HL-60/S4 treated with phorbol 12-myristate 13-acetate at 8.2 ng/mL for 4 days and 3 days (cell line): ENCODE measurements at regions not wholly inside any gene's neighbourhood (a gene's known extent, or its start where the extent isn't known, plus 50 kb on each side); places are given as distances from the start of the nearest gene placed in this dataset.

Experiments used
- in situ Hi-C: fragments of 300-500 bp; cut with MboI; formaldehyde crosslinking; loops from 2 replicates; pipeline ENCODE4 v1.15.0; 2022; ENCODE audit warnings: low sequenced_read_pairs

DNA sequence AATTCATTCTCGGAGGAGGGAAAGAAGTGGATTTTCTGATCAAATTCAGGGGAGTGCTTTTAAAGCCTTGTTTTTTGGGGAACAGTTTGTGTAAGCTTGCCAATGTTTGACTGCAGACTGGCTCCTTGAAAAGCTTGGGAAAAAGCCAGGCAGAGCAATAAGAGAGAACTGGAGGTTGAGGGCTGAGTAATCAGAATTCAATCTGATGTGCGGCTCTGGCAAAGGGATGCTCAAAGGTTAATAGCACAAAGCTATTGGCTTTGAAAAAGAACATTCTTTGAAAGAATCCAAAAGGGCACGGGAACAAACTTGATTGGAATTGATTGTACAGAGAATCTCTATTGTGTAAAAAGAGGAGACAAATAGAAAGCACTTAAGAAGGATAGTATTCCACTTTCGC, 279.3 kb downstream of the YTHDC2 start:
- in situ Hi-C loops, result no loop called here

DNA sequence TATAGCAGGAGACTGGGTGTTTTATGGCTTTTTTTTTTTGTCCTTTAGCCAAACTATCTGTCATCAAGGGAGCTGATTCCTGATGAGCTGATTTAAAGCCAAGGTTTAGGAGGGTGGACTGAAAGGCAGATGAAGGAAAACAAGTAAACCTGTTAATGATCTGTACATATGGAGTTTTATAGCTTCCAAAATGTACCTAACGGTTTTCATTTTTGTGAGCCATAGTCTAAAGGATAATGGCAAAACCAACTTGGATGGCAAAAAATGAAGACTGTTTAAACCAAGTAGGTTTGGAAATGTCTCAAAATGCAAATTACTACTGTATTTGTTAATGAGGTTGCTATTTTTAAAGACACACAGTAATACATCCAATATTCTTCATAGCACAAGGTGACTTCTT, 281.5 kb downstream of the YTHDC2 start:
- in situ Hi-C loops, result no loop called here

DNA sequence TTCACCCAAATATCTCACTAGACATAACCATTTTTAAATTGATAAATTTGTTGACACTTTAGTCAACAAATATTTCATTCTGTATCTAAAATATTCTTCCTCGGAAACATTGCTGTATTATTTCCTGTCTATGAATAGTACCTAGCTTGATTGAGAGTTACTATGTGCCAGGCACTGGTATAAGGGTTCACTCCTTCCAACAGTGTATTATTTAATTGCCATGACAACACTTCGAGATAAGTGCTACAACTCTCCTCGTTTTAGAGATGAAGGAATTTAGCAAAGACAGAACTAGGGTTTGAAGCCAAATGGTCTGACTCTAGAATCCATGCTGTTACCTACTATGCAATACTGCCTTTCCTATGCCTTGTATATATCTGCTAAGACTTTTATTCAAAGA, 287.2 kb downstream of the YTHDC2 start:
- in situ Hi-C loops, result no loop called here

DNA sequence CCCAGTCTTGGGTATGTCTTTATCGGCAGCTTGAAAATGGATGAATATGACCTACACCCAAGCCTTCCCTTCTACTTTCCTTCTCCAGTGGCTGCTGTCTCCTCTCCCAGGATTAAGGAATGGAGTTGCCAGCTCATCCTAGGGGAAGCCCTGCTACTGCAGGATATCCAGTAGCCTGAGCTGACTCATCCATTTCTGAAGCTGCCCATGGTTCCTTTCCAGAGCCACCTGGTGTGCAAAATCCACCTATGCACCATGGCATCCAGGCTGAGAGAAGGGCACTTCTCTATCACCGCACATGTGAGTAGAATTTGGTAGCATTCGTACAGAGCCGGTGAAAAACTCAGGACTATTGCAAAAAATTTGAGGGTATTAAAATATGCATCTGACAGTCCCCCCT, 290.8 kb downstream of the YTHDC2 start:
- in situ Hi-C loops, result no loop called here

DNA sequence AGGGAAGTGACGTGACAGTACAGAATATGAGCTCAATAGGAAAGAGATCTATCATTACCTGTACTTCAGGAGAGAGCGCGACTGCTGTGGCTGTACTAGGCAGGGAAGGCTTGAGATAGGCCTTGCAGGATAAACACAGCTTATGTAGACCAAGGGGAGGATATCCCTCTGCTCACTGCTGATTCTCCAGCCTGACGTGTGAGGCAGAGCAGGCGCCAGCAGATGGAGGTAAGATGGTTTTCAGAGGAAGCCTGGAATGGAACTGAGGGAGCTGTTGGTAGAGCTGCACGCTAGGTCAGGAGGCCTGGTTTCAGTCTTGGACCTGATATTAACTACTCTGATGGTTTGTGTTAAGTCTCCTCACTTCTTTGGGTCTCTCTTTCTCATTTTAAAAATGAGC, 291.4 kb downstream of the YTHDC2 start:
- in situ Hi-C loops, result no loop called here

DNA sequence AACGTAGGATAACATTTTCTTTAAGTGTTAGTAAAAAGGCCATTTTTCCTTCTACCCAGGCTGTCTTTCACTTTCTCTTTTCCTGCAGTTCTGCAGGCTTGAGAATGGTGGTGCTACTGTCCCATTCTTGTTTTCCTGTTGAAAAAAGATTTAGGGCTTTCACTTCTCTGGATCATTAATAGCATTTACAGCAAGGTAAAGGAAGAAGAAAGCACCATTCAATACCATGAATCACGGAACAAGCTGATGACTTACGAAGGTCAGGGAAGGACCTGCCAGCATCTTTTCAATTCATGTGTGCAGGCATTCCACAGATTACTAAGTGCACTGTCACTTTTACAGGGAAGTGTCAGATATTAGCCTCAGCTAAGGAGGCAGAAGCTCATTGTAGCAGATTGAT, 292.8 kb downstream of the YTHDC2 start:
- in situ Hi-C loops, result no loop called here

DNA sequence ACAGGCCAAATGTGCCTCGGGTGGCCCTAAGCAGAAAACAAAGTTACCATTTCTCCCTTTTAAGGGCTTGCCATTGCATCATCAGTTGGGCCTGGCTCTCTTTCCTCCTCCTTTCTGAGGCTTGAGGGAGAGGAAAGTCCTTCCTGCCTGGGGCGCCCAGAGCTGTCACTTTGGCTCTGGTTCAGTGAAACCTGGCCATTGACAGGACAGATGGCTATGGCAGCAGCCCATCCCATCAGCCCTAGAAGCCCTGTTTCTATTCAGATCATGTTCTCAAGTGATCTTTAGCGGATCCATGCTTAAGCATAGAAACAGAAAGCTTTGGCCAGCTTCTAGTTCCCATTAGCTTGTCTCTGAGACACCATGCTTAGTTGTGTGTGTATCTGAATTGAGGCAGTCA, 293.4 kb downstream of the YTHDC2 start:
- in situ Hi-C loops, result no loop called here

DNA sequence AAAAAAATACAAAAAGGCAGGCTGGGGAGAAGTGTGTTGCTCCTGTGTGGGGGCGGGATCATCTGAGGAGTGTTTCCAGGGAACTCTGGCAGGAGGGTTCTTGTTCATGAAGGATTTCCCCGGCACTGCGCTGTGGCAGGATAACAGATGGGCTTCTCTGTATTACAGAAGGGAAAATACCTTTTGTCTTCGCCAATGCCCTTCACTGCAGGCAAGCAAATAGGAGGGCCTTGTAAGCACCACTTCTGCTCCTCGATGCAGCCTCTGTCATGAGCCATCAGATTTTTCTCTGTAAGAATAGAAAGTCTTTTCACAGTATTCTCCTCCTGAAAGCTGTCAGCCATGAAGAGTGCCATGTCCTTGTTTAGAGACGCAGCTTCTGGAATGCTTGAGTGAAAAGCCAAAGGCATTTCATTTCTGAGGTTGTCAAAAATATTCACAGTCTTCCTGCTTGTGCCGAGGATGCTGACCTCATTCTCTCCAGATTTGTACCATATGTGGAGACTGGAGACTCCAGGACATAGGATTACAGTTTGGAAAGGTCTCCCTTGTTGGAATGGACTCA, 294.0 kb downstream of the YTHDC2 start:
- in situ Hi-C loops, result no loop called here

DNA sequence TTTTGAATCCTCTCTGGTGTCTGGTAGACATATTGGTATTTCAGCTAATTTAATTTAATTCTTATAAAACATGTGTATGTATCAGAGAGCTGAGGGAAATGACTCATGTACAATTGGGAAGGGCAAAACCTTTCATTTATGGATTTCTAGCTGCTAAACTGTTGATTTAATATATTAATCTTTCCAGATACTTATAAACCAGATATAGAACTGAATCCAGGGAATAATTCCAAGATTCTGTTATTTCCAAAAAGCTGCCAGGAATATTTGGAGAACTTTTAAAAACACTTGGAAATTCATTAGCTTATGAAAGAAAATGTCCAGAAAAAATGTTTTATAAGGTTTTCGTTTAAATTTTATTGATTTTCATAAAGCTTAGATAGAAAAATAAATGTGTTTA, 295.5 kb downstream of the YTHDC2 start:
- in situ Hi-C loops, result no loop called here

DNA sequence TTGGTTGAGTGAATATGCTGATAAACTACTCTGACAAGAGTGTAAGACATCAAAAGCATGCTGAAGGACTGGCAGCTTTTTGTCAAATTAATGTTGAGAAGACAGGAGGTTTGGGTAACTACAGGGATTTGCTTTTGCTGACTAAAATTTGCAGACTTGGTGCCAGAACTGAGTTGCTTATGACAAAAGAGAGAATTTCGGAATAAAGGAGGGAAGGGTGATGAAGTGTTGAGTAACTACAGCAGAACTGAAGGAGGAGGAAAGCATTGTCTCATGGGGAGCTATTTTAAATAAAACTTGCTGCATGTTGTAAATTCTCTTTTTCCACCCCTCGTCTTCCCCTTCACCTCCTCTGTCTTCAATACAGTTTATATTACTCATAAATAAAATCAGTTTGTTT, 296.1 kb downstream of the YTHDC2 start:
- in situ Hi-C loops, result no loop called here

DNA sequence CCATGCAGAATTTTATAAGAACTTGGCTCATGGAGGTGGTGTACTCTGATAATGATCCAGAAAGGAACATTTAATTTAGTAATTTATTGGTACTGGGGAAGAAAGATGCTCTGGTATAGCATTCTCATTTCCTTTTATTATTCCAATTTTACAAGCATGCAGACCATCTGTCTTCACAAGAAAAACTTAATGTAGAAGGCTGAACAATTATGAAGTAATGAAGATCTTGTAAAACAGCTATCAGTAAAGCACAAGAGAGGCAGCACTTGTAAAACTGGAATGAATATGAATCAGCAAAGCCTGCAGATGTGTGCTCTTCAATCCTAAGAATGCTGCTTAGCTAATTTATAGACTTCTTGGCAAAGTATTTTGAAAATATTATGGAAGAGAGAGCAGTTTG, 300.0 kb downstream of the YTHDC2 start:
- in situ Hi-C loops, result no loop called here

DNA sequence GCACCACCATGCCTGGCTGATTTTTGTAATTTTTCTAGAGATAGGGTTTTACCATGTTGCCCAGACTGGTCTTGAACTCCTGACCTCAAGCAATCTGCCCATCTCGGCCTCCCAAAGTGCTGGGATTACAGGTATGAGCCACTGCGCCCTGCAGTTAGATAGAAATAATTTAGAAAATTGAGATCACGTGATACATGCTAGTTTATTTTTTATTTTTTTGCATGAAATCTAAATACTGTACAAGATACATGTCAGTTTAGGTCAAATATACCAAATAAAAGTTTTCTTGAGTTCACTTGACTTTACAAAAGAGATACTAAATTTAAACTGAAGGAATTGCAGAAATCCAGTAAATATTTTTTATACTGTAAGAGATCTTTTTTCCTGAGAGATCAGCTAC, 304.2 kb downstream of the YTHDC2 start:
- in situ Hi-C loops, result no loop called here

DNA sequence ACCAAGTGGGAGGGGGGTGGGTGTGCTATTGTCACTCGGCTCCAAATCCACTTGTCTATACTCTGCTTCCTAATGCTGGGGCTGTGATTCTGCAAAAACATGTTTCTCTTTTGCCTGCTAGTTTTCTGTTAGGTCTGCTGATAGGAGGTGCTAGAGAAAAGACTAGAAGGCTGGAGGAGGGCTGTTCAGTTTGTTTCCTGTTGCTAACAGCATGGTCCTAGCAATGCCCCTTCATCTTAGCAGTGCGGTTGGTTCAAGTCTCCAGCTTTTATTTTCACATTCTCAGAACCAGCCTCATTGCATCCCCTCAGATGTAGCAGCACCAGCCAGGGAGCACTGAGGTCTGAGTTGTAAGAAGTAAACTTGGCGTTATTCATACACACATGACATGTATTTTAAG, 310.2 kb downstream of the YTHDC2 start:
- in situ Hi-C loops, result no loop called here

DNA sequence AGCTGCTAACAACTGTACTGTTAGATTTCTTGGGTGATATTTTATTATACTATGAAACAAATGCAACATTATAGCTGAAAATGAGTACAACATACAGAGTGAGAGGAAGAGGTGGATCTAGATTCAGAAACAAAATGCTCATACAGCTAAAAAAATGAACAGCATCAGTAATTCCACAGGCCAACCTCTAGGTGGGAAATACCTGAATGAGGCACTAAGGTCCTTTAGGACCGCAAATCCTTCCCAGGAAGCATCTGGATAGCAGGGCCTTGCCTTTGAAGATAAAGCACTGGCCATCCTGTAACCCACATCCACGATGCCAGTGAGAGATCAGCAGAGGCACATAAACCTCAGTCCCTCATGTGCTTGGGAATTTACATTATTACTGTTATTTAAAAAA, 310.8 kb downstream of the YTHDC2 start:
- in situ Hi-C loops, result no loop called here

DNA sequence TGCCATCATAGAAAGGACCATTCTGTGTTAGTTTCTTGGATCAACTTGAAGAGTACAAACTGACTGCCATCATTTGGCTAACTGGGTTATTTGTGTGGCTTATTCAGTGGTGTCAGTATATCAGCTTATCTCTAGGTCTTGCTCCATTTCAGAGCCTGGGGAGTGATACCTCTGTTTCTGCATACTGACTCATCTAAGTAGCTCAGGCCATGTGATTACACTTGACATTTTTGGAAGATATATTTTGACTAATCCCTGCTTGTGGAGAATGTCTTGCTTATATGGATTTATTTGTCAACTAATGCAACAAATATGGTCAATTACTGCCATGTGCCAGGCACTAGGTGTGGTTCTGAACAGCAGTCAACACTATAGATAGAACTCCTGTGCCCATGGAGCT, 311.7 kb downstream of the YTHDC2 start:
- in situ Hi-C loops, result no loop called here

DNA sequence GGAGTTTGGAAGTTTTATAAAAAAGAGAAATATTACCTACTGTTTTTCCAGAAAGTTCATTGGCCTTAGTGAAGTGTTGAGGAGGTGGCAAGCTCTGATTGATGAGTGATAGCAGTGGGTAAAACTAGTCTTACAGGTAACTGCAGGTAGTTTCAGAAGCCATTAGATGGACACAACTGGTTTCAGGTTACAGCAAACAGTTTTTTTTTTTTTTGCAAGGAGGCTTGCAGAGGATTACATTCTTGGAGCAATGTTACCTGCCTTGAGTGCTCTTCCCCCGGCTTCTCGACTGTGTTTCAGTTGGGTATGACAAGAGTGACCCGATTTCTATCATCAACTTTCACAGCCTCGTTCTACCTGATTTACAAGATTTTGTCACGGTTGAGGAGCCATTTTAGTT, 333.4 kb downstream of the YTHDC2 start:
- in situ Hi-C loops, result no loop called here

DNA sequence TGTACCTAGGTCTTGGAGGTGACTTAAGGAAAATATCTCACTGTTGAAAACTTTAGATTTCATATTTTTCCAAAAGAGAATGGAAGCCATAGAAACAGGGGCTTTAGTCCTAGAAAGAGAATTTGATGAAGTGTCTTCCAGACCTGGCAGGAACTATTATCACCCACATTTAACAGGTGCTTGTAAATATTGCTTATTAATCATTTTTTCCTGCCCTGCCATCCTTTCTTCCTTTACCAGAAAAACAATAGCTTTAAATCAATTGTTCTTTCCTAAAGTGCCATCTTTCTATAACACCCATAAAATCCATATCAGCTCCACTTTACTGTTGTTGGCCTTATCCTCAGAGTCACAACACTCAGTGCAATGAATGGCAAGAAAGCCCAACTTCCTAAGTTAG, 350.9 kb downstream of the YTHDC2 start:
- in situ Hi-C loops, result no loop called here

DNA sequence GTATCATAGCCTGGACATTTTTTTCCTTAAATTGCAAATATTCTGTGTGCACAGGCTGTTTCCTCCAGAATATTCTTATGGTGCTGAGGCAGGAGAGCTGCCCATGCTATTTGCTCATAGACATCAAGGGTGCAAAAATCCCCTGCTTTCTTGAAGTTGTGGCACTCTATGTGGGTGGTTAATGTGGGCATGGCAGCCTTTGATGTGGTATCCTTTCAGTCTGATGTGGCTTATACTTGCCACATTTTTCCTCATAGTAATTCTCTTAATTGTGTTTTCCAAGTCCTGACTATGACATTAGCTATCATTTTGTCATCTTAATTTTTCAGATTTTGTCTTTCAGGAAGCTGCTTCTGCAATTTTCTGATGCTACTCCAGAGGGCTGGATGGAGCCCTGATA, 353.3 kb downstream of the YTHDC2 start:
- in situ Hi-C loops, result no loop called here

DNA sequence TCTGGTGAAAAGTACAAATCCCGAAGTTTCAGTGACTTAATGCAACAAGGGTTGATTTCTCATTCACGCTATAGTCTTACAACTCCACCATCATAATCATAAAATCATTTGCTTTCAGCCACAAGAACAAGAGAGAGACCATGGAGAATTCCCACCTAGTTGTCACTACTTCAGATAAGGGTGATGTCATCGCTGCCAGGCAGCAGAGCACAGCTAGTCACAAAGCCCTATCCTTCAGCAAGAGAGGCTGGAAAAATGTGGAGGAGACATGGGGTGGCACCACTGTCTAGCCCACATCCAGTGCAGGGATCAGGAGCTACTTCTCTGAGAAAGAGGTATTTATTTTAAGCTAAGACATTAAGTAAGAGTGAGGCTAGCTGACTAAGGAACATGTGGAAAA, 356.1 kb downstream of the YTHDC2 start:
- in situ Hi-C loops, result no loop called here

DNA sequence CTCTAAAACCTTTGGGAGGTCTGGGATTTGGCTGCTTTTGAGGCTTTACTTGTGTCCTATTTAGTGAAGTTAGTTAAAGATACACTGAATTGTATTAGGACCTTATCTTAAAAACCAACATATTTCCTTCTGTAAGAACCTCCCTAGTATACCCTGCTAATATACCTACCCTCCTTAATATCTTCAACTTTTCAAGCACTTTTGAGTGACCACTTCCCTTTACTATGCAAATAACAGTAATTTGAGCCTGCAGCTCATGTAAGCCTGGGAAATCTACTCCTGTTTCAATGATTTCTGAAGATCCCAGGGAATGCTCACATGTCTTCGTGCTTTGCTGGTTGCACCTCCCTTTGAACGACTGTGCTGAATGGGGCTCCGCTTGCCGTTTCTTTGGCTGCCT, 358.5 kb downstream of the YTHDC2 start:
- in situ Hi-C loops, result no loop called here

DNA sequence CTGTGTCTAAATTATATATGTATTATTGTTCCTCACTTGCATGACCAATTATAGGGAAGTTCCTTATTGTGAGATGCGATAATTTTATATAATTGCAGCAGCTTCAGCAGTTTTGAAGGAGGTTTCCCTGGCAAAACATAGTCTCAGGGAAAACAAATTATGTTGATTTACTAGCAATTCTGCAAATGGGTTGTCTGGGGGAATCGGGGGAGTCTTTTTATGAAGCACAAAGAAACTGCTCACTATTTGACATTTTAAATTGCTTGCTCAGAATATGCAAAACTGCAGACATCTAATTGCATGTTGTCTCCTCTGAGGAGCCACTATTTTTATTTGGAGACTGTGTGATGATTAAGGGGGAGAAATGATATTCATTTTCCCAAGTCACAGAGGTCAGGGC, 361.6 kb downstream of the YTHDC2 start:
- in situ Hi-C loops, result no loop called here

DNA sequence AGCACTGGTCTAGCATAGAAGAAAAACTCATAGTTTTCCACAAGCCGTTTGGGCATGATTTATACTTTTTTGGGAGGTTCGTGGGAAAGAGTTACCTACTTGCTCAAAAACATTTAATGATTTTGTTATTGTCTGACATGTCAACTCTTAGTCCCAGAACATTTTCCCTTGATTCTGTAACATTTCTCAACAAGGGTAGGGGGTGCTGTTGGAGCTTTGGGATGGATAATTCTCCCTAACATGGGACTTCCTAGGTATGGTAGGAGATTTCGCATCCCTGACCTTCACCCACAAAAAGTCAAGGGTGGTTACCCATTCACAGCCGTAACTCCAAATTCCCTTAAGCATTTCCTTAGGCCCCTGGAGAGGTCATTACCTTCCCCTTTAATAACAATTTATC, 378.0 kb downstream of the YTHDC2 start:
- in situ Hi-C loops, result no loop called here

DNA sequence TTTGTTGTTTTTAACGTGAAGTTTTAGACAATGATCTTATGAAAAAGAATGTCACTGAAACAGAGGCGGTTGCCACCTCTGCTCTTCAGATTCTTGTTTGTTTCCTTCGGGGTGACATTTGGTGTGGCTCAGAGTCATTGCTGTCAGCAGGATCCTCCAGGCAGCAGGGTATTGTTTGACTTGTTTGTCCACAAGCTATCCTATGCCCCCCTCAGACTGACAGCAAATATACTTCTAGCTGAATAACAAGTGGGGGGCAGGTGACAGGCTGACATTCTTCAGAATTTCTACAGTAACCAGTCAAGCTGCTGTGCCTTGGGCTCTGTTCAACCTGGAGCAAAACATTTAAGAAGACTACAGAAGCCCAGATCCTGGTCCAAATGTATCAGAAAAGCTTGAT, 383.3 kb downstream of the YTHDC2 start:
- in situ Hi-C loops, result no loop called here

DNA sequence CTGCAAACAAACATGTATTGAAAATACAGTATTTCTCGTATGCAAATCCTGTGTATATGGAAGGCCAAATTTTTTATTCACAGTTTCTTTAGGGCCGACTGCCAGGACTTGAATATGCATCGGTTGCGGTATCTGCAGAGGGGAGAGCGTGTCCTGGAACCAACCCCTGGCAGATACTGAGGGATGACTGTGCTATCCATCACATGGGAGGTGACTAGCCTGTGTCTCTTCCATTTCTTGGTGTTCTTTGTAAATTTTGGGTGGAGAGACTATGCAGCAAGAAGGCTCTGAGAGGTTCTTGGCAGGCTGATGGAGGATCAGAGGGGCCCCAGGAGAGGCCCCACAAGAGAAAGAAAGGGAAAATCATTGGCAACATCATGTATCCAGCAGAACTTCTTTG, 384.3 kb downstream of the YTHDC2 start:
- in situ Hi-C loops, result no loop called here
